ENCODE measurements at regions not wholly inside any gene's neighbourhood (a gene's known extent, or its start where the extent isn't known, plus 50 kb on each side); places are given as distances from the start of the nearest gene placed in this dataset.
"Not testable (repeated sequence)": the region's sequence is repeated elsewhere in the genome, so short reads cannot be mapped to it uniquely, and the experiment has no call there.

- DNase-seq: no peak
Measured at GRCh38 chr2:144920755-144921530, 401.0 kb upstream of the ZEB2 start.

- DNase-seq: no peak
Measured at GRCh38 chr2:144914622-144915318, 394.9 kb upstream of the ZEB2 start.

- DNase-seq: no peak
Measured at GRCh38 chr2:144914113-144914512, 394.2 kb upstream of the ZEB2 start.

GRCh38 chr2:144912206-144912605, 392.3 kb upstream of the ZEB2 start:
- DNase-seq: no peak

GRCh38 chr2:144905956-144906355, 386.0 kb upstream of the ZEB2 start:
- no peak for DNase-seq

- DNase-seq: no peak
Measured at GRCh38 chr2:144904612-144905011, 384.7 kb upstream of the ZEB2 start.

- not testable (repeated sequence) for DNase-seq
Measured at GRCh38 chr2:144903045-144903444, 383.1 kb upstream of the ZEB2 start.

GRCh38 chr2:144901386-144901785, 381.5 kb upstream of the ZEB2 start:
- DNase-seq: not testable (repeated sequence)

- no peak for DNase-seq
Measured at GRCh38 chr2:144896341-144896740, 376.4 kb upstream of the ZEB2 start.

- no peak for DNase-seq
Measured at GRCh38 chr2:144894612-144895599, 375.0 kb upstream of the ZEB2 start.

GRCh38 chr2:144893464-144893863, 373.5 kb upstream of the ZEB2 start:
- no peak for DNase-seq

- DNase-seq: no peak
Measured at GRCh38 chr2:144890828-144891227, 370.9 kb upstream of the ZEB2 start.

- no peak for DNase-seq
Measured at GRCh38 chr2:144889348-144889747, 369.4 kb upstream of the ZEB2 start.

GRCh38 chr2:144886862-144887261, 366.9 kb upstream of the ZEB2 start:
- DNase-seq: no peak

GRCh38 chr2:144877893-144878292, 358.0 kb upstream of the ZEB2 start:
- DNase-seq: no peak

GRCh38 chr2:144876013-144876412, 356.1 kb upstream of the ZEB2 start:
- DNase-seq: no peak

GRCh38 chr2:144875290-144875969, 355.5 kb upstream of the ZEB2 start:
- DNase-seq: no peak

- DNase-seq: no peak
Measured at GRCh38 chr2:144865670-144866069, 345.8 kb upstream of the ZEB2 start.

GRCh38 chr2:144859716-144860115, 339.8 kb upstream of the ZEB2 start:
- no peak for DNase-seq

- DNase-seq: no peak
Measured at GRCh38 chr2:144858211-144858610, 338.3 kb upstream of the ZEB2 start.

- no peak for DNase-seq
Measured at GRCh38 chr2:144854596-144854995, 334.7 kb upstream of the ZEB2 start.

GRCh38 chr2:144849612-144850011, 329.7 kb upstream of the ZEB2 start:
- DNase-seq: no peak

- DNase-seq: no peak
Measured at GRCh38 chr2:144848423-144848822, 328.5 kb upstream of the ZEB2 start.
